Cardiac muscle cell (in vitro differentiated cells and primary cell): ENCODE measurements at regions not wholly inside any gene's neighbourhood (a gene's known extent, or its start where the extent isn't known, plus 50 kb on each side); places are given as distances from the start of the nearest gene placed in this dataset.

Experiments used
- DNase-seq, 2 donors: peaks; one replicate each; pipeline versions ENCODE4 v3.0.0 to v3.0.0-alpha.2; 2010 to 2017; ENCODE audit warnings: low read depth in 1 of 2, low spot score in 1 of 2
- H3K27ac ChIP-seq: fragments of 200-600 bp; sonication (generic); 2 replicates; pipeline ENCODE4 v1.5.1; 2016
- H3K27me3 ChIP-seq: fragments of 200-600 bp; sonication (generic); 2 replicates; pipeline ENCODE4 v1.6.0; 2016; ENCODE audit warnings: control low read depth
- H3K36me3 ChIP-seq: fragments of 200-600 bp; sonication (generic); 2 replicates; pipeline ENCODE4 v1.5.1; 2016; ENCODE audit warnings: control low read depth
- H3K4me1 ChIP-seq: fragments of 200-600 bp; sonication (generic); 2 replicates; pipeline ENCODE4 v1.8.1; 2017; ENCODE audit warnings: low read depth, mild to moderate bottlenecking, mixed run types
- H3K4me3 ChIP-seq: fragments of 200-600 bp; sonication (generic); 2 replicates; pipeline ENCODE4 v1.5.1; 2016; ENCODE audit warnings: mild to moderate bottlenecking
- H3K9me3 ChIP-seq: fragments of 200-600 bp; sonication (generic); 2 replicates; pipeline ENCODE4 v1.5.1; 2017; ENCODE audit warnings: low read depth, mild to moderate bottlenecking, control low read depth
- TF ChIP-seq, protein P1 (sequence below): IDR thresholded peaks from 2 replicates; pipeline ENCODE4 v1.5.1; 2012; ENCODE audit warnings: low read depth, mild to moderate bottlenecking, low read length

DNA sequence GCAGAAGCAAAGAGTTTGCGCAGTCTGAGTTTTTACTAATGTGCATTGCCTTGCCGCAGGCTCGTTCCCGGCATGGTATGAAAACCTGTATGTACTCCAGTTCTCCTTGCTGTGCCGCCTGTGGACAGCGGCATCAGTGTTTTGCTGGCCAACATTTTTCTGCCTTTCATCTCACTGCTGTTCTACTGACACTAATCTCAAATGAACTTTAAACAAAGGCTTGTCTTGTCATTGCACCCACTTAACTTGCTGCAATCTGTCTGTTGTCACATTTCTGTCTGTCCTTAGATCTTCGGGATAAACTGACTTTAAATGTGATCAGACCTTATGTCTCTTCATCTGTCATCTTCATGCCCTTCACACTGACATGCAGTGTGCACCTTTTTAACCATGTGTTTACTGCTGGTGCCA, 71.7 kb upstream of the ZNRF2 start:
- peak in 1 of 2 donors; percentile 35 for DNase-seq
- TF ChIP-seq, protein P1, sequence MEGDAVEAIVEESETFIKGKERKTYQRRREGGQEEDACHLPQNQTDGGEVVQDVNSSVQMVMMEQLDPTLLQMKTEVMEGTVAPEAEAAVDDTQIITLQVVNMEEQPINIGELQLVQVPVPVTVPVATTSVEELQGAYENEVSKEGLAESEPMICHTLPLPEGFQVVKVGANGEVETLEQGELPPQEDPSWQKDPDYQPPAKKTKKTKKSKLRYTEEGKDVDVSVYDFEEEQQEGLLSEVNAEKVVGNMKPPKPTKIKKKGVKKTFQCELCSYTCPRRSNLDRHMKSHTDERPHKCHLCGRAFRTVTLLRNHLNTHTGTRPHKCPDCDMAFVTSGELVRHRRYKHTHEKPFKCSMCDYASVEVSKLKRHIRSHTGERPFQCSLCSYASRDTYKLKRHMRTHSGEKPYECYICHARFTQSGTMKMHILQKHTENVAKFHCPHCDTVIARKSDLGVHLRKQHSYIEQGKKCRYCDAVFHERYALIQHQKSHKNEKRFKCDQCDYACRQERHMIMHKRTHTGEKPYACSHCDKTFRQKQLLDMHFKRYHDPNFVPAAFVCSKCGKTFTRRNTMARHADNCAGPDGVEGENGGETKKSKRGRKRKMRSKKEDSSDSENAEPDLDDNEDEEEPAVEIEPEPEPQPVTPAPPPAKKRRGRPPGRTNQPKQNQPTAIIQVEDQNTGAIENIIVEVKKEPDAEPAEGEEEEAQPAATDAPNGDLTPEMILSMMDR = no peak
- no peak overlapping the region for H3K4me3 ChIP-seq
- peaks cover 15% of the 10 kb centered on the region for H3K4me1 ChIP-seq
- H3K9me3 ChIP-seq = no peaks in the 10 kb centered on the region
- no peak overlapping the region for H3K27ac ChIP-seq
- H3K27me3 ChIP-seq = no peaks in the 10 kb centered on the region
- H3K36me3 ChIP-seq = no peaks in the 10 kb centered on the region

DNA sequence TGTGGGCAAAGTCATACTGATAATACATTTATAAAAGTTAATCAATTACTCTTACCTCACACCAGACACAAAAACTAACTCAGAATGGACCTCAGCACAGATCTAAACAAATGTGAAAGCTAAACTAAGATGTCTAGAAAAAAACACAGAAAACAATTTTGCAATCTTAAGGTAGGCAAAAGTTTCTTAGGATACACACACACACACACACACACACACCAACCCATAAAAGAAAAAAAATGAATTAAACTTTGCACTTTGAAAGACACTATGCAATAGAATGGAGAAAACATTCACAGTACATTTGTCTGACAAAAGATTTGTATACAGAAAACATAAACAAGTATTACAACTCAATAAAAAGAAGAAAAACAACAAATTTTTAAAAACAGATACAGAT, 70.8 kb upstream of the ZNRF2 start:
- Histone ChIP-seq H3K9me3 (no peaks in the 10 kb centered on the region), H3K4me3 (no peak overlapping the region), H3K36me3 (no peaks in the 10 kb centered on the region), H3K27ac (no peak overlapping the region), H3K4me1 (peaks cover 15% of the 10 kb centered on the region), H3K27me3 (no peaks in the 10 kb centered on the region)
- TF ChIP-seq, protein P1 = no peak
- no peak for DNase-seq

DNA sequence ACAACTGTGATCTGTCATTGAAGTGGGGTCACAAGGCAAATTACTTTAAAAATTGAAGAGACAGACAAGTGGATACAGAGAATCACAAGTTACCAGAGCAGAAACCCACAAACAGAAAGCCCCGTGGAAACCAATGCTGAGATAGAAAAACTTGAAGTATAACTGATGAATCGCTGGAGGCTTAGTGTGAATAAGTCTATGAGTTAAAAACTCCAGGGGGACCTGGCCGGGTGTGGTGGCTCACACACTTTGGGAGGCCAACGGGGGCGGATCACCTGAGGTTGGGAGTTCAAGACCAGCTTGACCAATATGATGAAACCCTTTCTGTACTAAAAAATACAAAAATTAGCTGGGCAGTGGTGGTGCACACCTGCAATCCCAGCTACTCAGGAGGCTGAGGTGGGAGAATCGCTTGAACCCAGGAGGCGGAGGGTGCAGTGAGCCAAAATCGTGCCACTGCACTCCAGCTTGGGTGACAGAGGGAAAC, 69.7 kb upstream of the ZNRF2 start:
- peaks cover 15% of the 10 kb centered on the region for H3K4me1 ChIP-seq
- DNase-seq = no peak
- H3K27ac ChIP-seq = no peak overlapping the region
- no peaks in the 10 kb centered on the region for H3K27me3 ChIP-seq
- no peaks in the 10 kb centered on the region for H3K36me3 ChIP-seq
- no peaks in the 10 kb centered on the region for H3K9me3 ChIP-seq
- H3K4me3 ChIP-seq = no peak overlapping the region
- TF ChIP-seq, protein P1 = no peak

DNA sequence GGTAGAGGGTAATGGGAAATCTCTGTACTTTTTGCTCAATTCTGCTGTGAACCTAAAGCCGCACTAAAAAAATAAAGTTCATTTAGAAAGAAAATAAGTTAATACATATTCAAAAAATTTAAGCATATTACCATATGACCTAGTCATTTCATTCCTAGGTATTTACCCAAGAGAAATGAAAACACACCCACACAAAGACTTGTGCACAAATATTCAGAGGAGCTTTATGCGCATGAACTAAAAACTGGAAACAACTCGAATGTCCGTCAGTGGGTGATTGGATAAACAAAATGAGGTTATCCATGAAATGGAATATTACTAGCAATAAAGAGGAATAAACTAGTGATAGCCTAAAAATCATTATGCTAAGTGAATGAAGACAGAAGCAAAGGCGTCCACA, 62.6 kb upstream of the ZNRF2 start:
- Histone ChIP-seq H3K27ac (no peak overlapping the region), H3K4me1 (peaks cover 19% of the 10 kb centered on the region), H3K27me3 (no peaks in the 10 kb centered on the region), H3K9me3 (no peaks in the 10 kb centered on the region), H3K36me3 (no peaks in the 10 kb centered on the region), H3K4me3 (no peak overlapping the region)
- no peak for DNase-seq
- TF ChIP-seq, protein P1 = no peak

DNA sequence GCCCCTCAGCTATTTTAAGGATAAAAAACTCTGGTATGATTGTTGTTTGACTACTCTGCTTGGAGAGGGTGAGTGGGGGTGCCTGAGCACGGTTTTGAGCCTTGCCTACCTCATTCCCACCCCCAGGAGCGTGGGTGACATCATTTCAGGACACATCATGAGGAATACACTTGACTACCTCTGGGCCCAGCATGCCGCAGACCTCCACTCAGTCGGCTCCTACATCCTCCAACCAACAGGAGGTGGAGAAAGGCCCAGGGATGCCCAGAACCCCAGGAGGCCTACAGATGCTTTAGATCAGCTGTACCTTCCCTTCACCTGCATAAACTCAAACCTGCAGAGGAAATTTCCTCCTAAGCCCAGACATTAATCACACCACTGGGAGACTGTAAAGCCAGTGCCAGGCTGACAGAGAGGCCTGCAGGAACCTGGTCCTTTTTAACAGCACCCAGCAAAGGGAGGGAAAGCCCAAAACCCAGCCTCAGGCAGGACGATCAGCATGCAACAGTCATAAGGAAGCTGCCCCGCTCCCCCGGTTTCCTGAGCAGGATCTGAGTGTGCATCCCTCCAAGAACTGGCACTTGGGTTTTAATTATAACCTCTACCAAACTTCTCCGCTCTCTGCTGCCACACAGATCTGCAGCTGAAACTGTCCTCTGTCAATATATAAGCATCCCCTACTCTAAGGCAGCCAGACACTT, 61.7 kb upstream of the ZNRF2 start:
- no peak for DNase-seq
- no peaks in the 10 kb centered on the region for H3K27me3 ChIP-seq
- H3K36me3 ChIP-seq = no peaks in the 10 kb centered on the region
- no peak overlapping the region for H3K4me3 ChIP-seq
- TF ChIP-seq, protein P1 = no peak
- no peak overlapping the region for H3K27ac ChIP-seq
- H3K9me3 ChIP-seq = no peaks in the 10 kb centered on the region
- peaks cover 28% of the 10 kb centered on the region for H3K4me1 ChIP-seq
